Kidney (tissue), 13 donors: ENCODE measurements at regions not wholly inside any gene's neighbourhood (a gene's known extent, or its start where the extent isn't known, plus 50 kb on each side); places are given as distances from the start of the nearest gene placed in this dataset.

ENCODE experiments used
- DNase-seq, 5 donors: peaks; one replicate each; pipeline ENCODE4 v3.0.0-alpha.2; 2013 to 2020
- FAIRE-seq: peaks from 2 replicates; lab custom pipeline; 2012; peaks lifted over from hg19 to GRCh38; lab: Jason Lieb, UNC
- H3K27ac ChIP-seq, 2 donors: one replicate each; pipeline ENCODE4 v1.7.0; 2013; ENCODE audit warnings: low read depth in 2 of 2, low read length in 2 of 2, inconsistent platforms in 1 of 2
- H3K27me3 ChIP-seq: one replicate; pipeline ENCODE4 v1.7.1; 2013; ENCODE audit warnings: low read length, inconsistent platforms; ENCODE audit not compliant: control insufficient read depth, insufficient read depth
- H3K36me3 ChIP-seq, 3 donors: one replicate each; pipeline versions ENCODE4 v1.7.0 to v1.7.1; 2013; ENCODE audit warnings: low read length in 3 of 3, control low read depth in 1 of 3, inconsistent platforms in 1 of 3; ENCODE audit not compliant: insufficient read depth in 3 of 3, control insufficient read depth in 2 of 3
- H3K4me1 ChIP-seq, 3 donors: one replicate each; pipeline versions ENCODE4 v1.7.0 to v1.7.1; 2013; ENCODE audit warnings: low read length in 3 of 3, inconsistent platforms in 1 of 3, low read depth in 1 of 3; ENCODE audit not compliant: control insufficient read depth in 2 of 3, insufficient read depth in 2 of 3
- H3K4me3 ChIP-seq, 3 donors: one replicate each; pipeline versions ENCODE4 v1.7.0 to v1.8.1; 2013; ENCODE audit warnings: low read length in 3 of 3, control low read depth in 1 of 3, inconsistent platforms in 1 of 3
- H3K9ac ChIP-seq, 3 donors: one replicate each; pipeline versions ENCODE4 v1.7.0 to v1.7.1; 2013; ENCODE audit warnings: low read length in 3 of 3, control low read depth in 1 of 3, inconsistent platforms in 1 of 3
- H3K9me3 ChIP-seq, 3 donors: one replicate each; pipeline versions ENCODE4 v1.7.0 to v1.7.1; 2013; ENCODE audit warnings: low read length in 3 of 3, control low read depth in 1 of 3, inconsistent platforms in 1 of 3; ENCODE audit not compliant: control insufficient read depth in 2 of 3, insufficient read depth in 1 of 3
- intact Hi-C: fragments of 100-400 bp; cut with DNase I; formaldehyde crosslinking; loops from one replicate; pipeline ENCODE4 v1.11.1; 2022
- TF ChIP-seq, protein P1 (sequence below): IDR thresholded peaks from 3 replicates; pipeline ENCODE4 v1.5.1; 2012; ENCODE audit warnings: mild to moderate bottlenecking, moderate library complexity, borderline replicate concordance; ENCODE audit not compliant: insufficient read depth; ENCODE audit errors: extremely low read depth
- donor health status: control.
- donor health status: control.
- donor health status: control.
- donor health status: control.
- donor health status: control.
- donor health status: DM: yes; HTN: yes; CAD: no.
- donor health status: Normal renal cell carcinoma (clear cell type).

DNA sequence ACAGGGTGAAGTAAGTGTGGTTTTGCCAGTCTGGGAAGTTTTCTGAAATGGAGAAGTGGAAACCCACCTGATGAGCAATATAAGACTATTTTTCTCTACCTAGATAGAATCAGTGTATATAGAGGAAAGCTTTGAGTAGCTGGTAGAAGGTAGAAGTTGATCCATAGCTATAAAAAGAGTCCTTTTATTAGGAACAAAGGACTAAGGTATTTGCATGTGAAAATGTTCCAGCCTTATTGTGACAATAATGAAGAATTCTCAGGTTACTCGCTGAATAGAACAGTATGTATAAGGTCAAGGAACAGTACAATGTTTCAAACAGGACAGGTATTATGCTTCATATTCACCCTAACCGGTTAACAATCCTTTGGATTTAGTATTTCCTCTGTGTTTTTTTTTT is 972.2 kb downstream of the OTOL1 start:
- Histone ChIP-seq H3K9ac (no peak overlapping the region), H3K9me3 (no peaks in the 10 kb centered on the region), H3K27me3 (no peaks in the 10 kb centered on the region), H3K4me1 (no peaks in the 10 kb centered on the region), H3K36me3 (no peaks in the 10 kb centered on the region), H3K4me3 (no peak overlapping the region), H3K27ac (no peak overlapping the region)
- DNase-seq (no peak), FAIRE-seq (no peak)
- intact Hi-C loops, result no loop called here
- TF ChIP-seq, protein P1, sequence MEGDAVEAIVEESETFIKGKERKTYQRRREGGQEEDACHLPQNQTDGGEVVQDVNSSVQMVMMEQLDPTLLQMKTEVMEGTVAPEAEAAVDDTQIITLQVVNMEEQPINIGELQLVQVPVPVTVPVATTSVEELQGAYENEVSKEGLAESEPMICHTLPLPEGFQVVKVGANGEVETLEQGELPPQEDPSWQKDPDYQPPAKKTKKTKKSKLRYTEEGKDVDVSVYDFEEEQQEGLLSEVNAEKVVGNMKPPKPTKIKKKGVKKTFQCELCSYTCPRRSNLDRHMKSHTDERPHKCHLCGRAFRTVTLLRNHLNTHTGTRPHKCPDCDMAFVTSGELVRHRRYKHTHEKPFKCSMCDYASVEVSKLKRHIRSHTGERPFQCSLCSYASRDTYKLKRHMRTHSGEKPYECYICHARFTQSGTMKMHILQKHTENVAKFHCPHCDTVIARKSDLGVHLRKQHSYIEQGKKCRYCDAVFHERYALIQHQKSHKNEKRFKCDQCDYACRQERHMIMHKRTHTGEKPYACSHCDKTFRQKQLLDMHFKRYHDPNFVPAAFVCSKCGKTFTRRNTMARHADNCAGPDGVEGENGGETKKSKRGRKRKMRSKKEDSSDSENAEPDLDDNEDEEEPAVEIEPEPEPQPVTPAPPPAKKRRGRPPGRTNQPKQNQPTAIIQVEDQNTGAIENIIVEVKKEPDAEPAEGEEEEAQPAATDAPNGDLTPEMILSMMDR, result no peak

DNA sequence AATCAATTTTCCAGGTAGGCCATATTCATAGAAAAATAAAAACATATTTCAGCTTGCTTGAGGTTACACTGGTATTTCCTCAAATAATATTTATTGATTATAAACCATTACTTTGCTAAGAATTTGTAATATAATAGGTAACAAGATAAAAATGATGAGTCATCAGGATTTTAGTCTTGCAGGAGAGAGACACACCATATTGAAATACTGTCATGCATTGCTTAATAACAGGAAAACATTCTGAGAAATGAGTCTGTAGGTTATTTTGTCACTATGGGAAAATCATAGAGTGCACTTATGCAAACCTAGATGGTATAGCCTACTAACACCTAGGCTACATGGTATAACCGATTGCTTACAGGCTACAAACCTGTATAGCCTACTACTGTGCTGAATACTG is 990.5 kb downstream of the OTOL1 start:
- FAIRE-seq (no peak), DNase-seq (no peak)
- Histone ChIP-seq H3K4me1 (no peaks in the 10 kb centered on the region), H3K27ac (no peak overlapping the region), H3K4me3 (no peak overlapping the region), H3K9ac (no peak overlapping the region), H3K27me3 (no peaks in the 10 kb centered on the region), H3K36me3 (no peaks in the 10 kb centered on the region), H3K9me3 (no peaks in the 10 kb centered on the region)
- intact Hi-C loops, result no loop called here
- TF ChIP-seq, protein P1, result no peak

DNA sequence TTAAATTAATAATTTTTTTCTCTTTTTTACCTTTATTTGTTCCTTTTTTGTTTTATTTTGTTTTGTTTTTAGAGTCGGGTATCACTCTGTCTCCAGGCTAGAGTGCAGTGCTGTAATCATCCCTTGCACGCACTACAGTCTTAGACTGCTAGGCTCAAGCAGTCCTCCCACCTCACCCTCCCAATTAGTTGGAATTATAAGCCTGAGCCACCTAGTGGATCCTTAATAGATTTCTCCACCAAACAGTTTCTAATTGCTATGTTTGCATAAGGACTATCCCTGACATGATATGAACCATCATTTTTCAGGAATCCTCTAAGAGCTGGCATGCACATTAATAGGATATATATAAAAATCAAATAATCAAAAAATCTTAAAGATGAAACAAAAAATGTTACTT is 993.2 kb downstream of the OTOL1 start:
- Histone ChIP-seq H3K27me3 (no peaks in the 10 kb centered on the region), H3K27ac (no peak overlapping the region), H3K36me3 (no peaks in the 10 kb centered on the region), H3K4me3 (no peak overlapping the region), H3K4me1 (no peaks in the 10 kb centered on the region), H3K9ac (no peak overlapping the region), H3K9me3 (no peaks in the 10 kb centered on the region)
- intact Hi-C loops, result no loop called here
- DNase-seq (no peak), FAIRE-seq (no peak)
- TF ChIP-seq, protein P1, result no peak

DNA sequence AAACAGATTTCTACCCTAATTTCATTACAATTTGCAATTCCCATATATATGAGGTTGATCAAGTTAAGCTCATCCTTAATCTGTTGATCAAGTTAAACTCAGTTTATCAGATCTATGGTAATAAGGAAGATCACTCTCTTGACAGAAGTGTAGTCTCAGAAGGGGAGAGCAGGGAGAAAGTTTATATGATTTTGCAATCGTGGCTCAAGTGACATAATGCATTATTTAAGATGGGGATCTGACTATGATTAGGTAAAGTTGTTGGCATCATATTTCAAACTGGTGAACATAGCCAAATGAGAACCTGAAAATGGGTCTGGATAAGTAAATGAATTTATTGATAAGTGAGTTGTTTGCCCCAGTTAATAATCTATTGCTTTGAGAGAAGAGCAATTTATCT is 995.3 kb downstream of the OTOL1 start:
- H3K4me3 ChIP-seq, result no peak overlapping the region
- H3K9me3 ChIP-seq, result no peaks in the 10 kb centered on the region
- no peak overlapping the region for H3K9ac ChIP-seq
- H3K27ac ChIP-seq, result no peak overlapping the region
- intact Hi-C loops, result no loop called here
- H3K27me3 ChIP-seq, result no peaks in the 10 kb centered on the region
- no peaks in the 10 kb centered on the region for H3K4me1 ChIP-seq
- no peaks in the 10 kb centered on the region for H3K36me3 ChIP-seq
- TF ChIP-seq, protein P1, result no peak
- DNase-seq (no peak), FAIRE-seq (no peak)
